Stomach smooth muscle (tissue), 2 donors: ENCODE measurements at regions not wholly inside any gene's neighbourhood (a gene's known extent, or its start where the extent isn't known, plus 50 kb on each side); places are given as distances from the start of the nearest gene placed in this dataset.

Source experiments
- H3K27ac ChIP-seq: one replicate; pipeline ENCODE4 v1.7.0; 2013; ENCODE audit warnings: mild to moderate bottlenecking, low read length, inconsistent platforms
- H3K27me3 ChIP-seq, 2 donors: one replicate each; pipeline ENCODE4 v1.7.0; 2013; ENCODE audit warnings: low read length in 2 of 2; ENCODE audit not compliant: insufficient read depth in 2 of 2, control insufficient read depth in 1 of 2
- H3K36me3 ChIP-seq, 2 donors: one replicate each; pipeline ENCODE4 v1.7.0; 2013; ENCODE audit warnings: low read length in 2 of 2; ENCODE audit not compliant: control insufficient read depth in 2 of 2, insufficient read depth in 2 of 2
- H3K4me1 ChIP-seq: one replicate; pipeline ENCODE4 v1.7.0; 2013; ENCODE audit warnings: low read length; ENCODE audit not compliant: control insufficient read depth, insufficient read depth
- H3K4me3 ChIP-seq, 2 donors: one replicate each; pipeline ENCODE4 v1.7.0; 2013; ENCODE audit warnings: low read length in 2 of 2
- H3K9ac ChIP-seq, 2 donors: one replicate each; pipeline ENCODE4 v1.7.0; 2013; ENCODE audit warnings: low read length in 2 of 2, mild to moderate bottlenecking in 1 of 2
- H3K9me3 ChIP-seq, 2 donors: one replicate each; pipeline ENCODE4 v1.7.0; 2013; ENCODE audit warnings: low read length in 2 of 2; ENCODE audit not compliant: control insufficient read depth in 2 of 2
- donor health status: healthy.
- donor health status: Pancreatic carcinoma.

DNA sequence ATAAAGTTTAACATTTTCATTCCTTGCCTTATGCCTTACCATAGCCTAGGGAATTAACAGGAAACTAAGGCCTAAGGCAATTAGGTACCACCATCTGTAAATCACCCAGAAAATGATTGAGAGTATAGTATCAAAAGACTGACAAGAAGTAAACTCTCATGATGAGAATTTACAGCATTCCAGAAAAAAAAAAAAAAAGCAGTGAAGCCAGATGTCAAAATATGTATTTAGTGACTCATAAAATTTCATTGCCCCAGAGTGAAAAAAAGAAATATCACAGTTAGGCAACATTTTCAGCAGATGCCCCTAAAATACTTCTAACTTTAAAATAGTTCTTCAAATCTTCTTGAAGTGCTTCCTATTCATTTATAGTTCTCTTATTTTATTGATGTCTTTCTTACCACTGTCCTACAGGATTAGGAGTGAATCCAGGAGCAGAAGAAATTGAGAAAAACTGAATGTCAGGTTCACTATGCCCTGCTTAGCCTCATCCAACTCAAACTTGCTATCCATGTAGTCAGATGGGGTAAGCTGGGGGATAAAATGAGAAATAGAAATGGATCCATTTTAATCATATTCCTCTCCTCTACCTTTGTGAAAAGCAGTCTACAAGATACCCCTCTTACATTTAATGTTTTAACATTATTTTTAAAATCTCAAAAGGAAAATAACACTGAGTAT, 57.3 kb upstream of the TANK start:
- Histone ChIP-seq H3K36me3 (no peaks in the 10 kb centered on the region), H3K4me3 (no peak overlapping the region), H3K27me3 (no peaks in the 10 kb centered on the region), H3K4me1 (no peaks in the 10 kb centered on the region), H3K27ac (no peak overlapping the region), H3K9ac (no peak overlapping the region), H3K9me3 (no peaks in the 10 kb centered on the region)

DNA sequence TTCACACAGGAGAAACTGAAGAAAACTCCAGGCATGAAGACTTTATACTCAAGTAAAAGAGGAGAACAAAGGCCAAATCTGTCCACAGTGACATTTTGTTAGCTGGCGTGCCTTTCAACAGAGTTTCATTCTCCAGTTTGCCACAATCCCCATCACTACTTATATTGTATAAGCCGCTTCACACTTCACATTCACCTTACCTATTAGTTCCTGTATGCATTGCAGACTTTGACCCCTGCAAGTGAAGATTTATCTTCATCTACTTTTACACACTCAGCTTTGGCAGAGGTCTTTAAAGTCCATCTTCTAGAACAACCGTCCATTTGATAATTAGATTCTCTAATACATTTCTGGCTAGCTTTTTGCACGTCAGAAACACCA, 56.8 kb upstream of the TANK start:
- no peak overlapping the region for H3K9ac ChIP-seq
- H3K4me1 ChIP-seq: no peaks in the 10 kb centered on the region
- H3K4me3 ChIP-seq: no peak overlapping the region
- H3K9me3 ChIP-seq: no peaks in the 10 kb centered on the region
- H3K27me3 ChIP-seq: no peaks in the 10 kb centered on the region
- no peak overlapping the region for H3K27ac ChIP-seq
- no peaks in the 10 kb centered on the region for H3K36me3 ChIP-seq

DNA sequence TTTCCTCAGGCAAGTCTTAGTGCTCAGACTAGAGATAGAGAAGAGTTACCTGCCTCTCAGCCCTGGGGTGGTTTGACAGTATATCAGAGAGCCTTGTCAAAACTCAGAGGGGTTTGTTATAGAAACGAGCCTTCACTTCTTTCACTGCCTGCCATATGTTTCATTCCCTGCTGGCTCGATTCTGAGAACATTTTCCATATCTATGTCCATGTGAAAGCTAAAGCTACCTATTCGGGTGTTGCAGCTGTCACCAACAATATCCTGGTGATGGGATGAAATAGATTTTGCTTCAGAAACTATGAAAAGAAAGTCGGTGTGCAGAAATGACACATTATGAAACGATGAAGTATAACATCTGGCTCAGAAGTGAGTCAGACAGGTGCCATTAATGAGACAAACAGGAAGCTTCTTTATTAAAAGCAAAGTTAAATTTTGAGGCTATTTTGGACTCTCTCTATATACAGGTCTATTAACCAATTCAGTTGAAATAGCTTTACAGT, 56.1 kb upstream of the TANK start:
- H3K27ac ChIP-seq: no peak overlapping the region
- no peaks in the 10 kb centered on the region for H3K36me3 ChIP-seq
- H3K27me3 ChIP-seq: no peaks in the 10 kb centered on the region
- no peaks in the 10 kb centered on the region for H3K4me1 ChIP-seq
- H3K4me3 ChIP-seq: no peak overlapping the region
- no peaks in the 10 kb centered on the region for H3K9me3 ChIP-seq
- H3K9ac ChIP-seq: no peak overlapping the region

DNA sequence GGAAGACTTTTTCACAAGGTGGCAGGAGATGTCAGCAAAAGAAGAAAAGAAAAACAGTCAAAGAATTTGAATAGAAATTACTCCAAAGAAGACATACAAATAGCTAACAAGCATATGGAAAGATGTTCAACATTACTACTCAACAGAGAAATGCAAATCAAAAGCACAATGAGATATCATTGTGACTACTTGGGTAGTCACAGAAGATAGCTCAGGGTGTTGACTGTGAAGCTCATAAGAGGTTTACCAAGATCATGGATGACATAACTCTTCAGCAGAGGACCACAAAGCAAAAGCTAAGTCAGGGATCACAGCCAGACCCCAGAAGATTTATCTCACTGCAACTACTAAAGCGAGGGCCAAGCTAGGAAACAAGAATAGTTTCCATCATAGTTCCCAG, 53.0 kb upstream of the TANK start:
- H3K27ac ChIP-seq: no peak overlapping the region
- H3K9me3 ChIP-seq: no peaks in the 10 kb centered on the region
- H3K4me1 ChIP-seq: no peaks in the 10 kb centered on the region
- no peak overlapping the region for H3K9ac ChIP-seq
- H3K27me3 ChIP-seq: no peaks in the 10 kb centered on the region
- no peak overlapping the region for H3K4me3 ChIP-seq
- no peaks in the 10 kb centered on the region for H3K36me3 ChIP-seq
